Neural cell (in vitro differentiated cells): ENCODE measurements at regions not wholly inside any gene's neighbourhood (a gene's known extent, or its start where the extent isn't known, plus 50 kb on each side); places are given as distances from the start of the nearest gene placed in this dataset.

Experiments
- H2AFZ ChIP-seq: fragments of 200-600, 300-800 bp; sonication (generic), shearing (Covaris generic); 2 replicates; pipeline ENCODE4 v1.6.0; 2014; ENCODE audit warnings: low read depth, mild to moderate bottlenecking, antibody characterized with exemption, low read length, moderate library complexity
- H3F3A ChIP-seq: fragments of 200-600 bp; shearing (Covaris generic); 2 replicates; pipeline ENCODE4 v1.6.1; 2016; ENCODE audit warnings: mild to moderate bottlenecking, moderate library complexity, mixed read lengths, antibody characterized with exemption, low read length; ENCODE audit not compliant: insufficient read depth, poor library complexity, severe bottlenecking
- H3K27ac ChIP-seq: fragments of 200-600, 300-800 bp; sonication (generic), shearing (Covaris generic); 2 replicates; pipeline ENCODE4 v1.5.1; 2014; ENCODE audit warnings: mild to moderate bottlenecking, low read length, moderate library complexity
- H3K27me3 ChIP-seq: fragments of 300-800, 200-600 bp; sonication (generic), shearing (Covaris generic); 2 replicates; pipeline ENCODE4 v1.6.0; 2014; ENCODE audit warnings: mild to moderate bottlenecking, low read depth, low read length, moderate library complexity; ENCODE audit not compliant: insufficient read depth
- H3K36me3 ChIP-seq: fragments of 300-800, 200-600 bp; sonication (generic), shearing (Covaris generic); 2 replicates; pipeline ENCODE4 v1.5.1; 2014; ENCODE audit warnings: mild to moderate bottlenecking, antibody characterized with exemption, low read length, moderate library complexity; ENCODE audit not compliant: insufficient read depth
- H3K4me2 ChIP-seq: fragments of 300-800, 200-600 bp; sonication (generic), shearing (Covaris generic); 2 replicates; pipeline ENCODE4 v1.6.0; 2014; ENCODE audit warnings: mild to moderate bottlenecking, low read length
- H3K4me3 ChIP-seq: fragments of 300-800, 200-600 bp; sonication (generic), shearing (Covaris generic); 2 replicates; pipeline ENCODE4 v1.5.1; 2014; ENCODE audit warnings: mild to moderate bottlenecking, low read length, moderate library complexity
- H3K79me2 ChIP-seq: fragments of 200-600 bp; shearing (Covaris generic); replicated peaks from 2 replicates; pipeline ENCODE4 v1.6.0; 2014; ENCODE audit warnings: mild to moderate bottlenecking, low read length, moderate library complexity; ENCODE audit not compliant: insufficient read depth
- H3K9ac ChIP-seq: fragments of 300-800, 200-600 bp; sonication (generic), shearing (Covaris generic); 2 replicates; pipeline ENCODE4 v1.6.1; 2016; ENCODE audit warnings: mild to moderate bottlenecking, low read length, mixed read lengths
- H3K9me2 ChIP-seq: fragments of 200-600 bp; shearing (Covaris generic); 2 replicates; pipeline ENCODE4 v1.6.1; 2016; ENCODE audit warnings: mild to moderate bottlenecking, low read length, mixed read lengths; ENCODE audit not compliant: insufficient read depth
- H3K9me3 ChIP-seq: fragments of 200-600, 300-800 bp; sonication (generic), shearing (Covaris generic); 2 replicates; pipeline ENCODE4 v1.6.1; 2016; ENCODE audit warnings: mild to moderate bottlenecking, mixed run types, low read length, moderate library complexity, mixed read lengths
- H4K20me1 ChIP-seq: fragments of 200-600 bp; shearing (Covaris generic); 2 replicates; pipeline ENCODE4 v1.6.1; 2016; ENCODE audit warnings: mild to moderate bottlenecking, mixed run types; ENCODE audit not compliant: insufficient read depth
- EP300 ChIP-seq: fragments of 450-650 bp; conservative IDR thresholded peaks from 2 replicates; pipeline ENCODE4 v1.6.1; 2014; ENCODE audit warnings: antibody characterized with exemption, mild to moderate bottlenecking, moderate library complexity; ENCODE audit not compliant: poor library complexity, severe bottlenecking
- EZH2 ChIP-seq: fragments of 200-600, 300-800 bp; shearing (Covaris generic), sonication (generic); IDR thresholded peaks from 2 replicates; pipeline ENCODE4 v1.6.1; 2014; ENCODE audit warnings: antibody characterized with exemption, low read length, borderline replicate concordance, mild to moderate bottlenecking; ENCODE audit not compliant: insufficient read depth, poor library complexity, severe bottlenecking
- MXI1 ChIP-seq: fragments of 450-650 bp; conservative IDR thresholded peaks from 2 replicates; pipeline ENCODE4 v1.6.1; 2014; ENCODE audit warnings: antibody characterized with exemption, mild to moderate bottlenecking; ENCODE audit not compliant: poor library complexity, severe bottlenecking
- POLR2AphosphoS5 ChIP-seq: IDR thresholded peaks from 2 replicates; pipeline ENCODE4 v1.6.1; 2012
- RAD21 ChIP-seq: fragments of 450-650 bp; conservative IDR thresholded peaks from 2 replicates; pipeline ENCODE4 v1.6.1; 2014; ENCODE audit warnings: antibody characterized with exemption, mild to moderate bottlenecking, moderate library complexity
- SMC3 ChIP-seq: fragments of 450-650 bp; conservative IDR thresholded peaks from 2 replicates; pipeline ENCODE4 v1.6.1; 2014; ENCODE audit warnings: antibody characterized with exemption, mild to moderate bottlenecking, moderate library complexity; ENCODE audit not compliant: poor library complexity
- TAF1 ChIP-seq: IDR thresholded peaks from 2 replicates; pipeline ENCODE4 v1.6.1; 2012; ENCODE audit warnings: low read depth
- TF ChIP-seq, protein P1 (sequence below): fragments of 450-650 bp; IDR thresholded peaks from 2 replicates; pipeline ENCODE4 v1.5.1; 2014; ENCODE audit warnings: antibody characterized with exemption, mild to moderate bottlenecking, moderate library complexity; ENCODE audit not compliant: poor library complexity, severe bottlenecking
- TF ChIP-seq, protein P2 (sequence below): IDR thresholded peaks from 2 replicates; pipeline ENCODE4 v1.6.1; 2012; ENCODE audit warnings: borderline replicate concordance

DNA sequence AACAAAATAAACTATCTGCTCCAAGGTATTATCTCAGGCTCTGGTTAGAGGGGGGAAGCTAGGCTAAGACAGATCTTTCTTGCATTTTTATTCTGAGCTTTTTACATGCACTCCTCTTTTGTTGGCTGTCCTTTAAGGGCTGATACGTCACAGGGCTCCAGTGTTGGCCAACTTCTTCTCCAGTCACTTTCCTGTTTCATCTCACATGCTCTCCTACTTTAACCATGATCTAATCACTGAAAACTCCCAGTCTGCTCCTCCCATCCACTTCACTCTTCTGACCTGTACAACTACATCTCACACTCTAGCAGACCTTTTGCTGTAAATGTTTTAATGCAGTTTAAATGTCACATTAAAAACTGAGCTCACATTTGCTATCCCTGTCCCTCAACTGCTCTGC, 510.0 kb upstream of the KLF12 start (continued):
- TF ChIP-seq, protein P1, sequence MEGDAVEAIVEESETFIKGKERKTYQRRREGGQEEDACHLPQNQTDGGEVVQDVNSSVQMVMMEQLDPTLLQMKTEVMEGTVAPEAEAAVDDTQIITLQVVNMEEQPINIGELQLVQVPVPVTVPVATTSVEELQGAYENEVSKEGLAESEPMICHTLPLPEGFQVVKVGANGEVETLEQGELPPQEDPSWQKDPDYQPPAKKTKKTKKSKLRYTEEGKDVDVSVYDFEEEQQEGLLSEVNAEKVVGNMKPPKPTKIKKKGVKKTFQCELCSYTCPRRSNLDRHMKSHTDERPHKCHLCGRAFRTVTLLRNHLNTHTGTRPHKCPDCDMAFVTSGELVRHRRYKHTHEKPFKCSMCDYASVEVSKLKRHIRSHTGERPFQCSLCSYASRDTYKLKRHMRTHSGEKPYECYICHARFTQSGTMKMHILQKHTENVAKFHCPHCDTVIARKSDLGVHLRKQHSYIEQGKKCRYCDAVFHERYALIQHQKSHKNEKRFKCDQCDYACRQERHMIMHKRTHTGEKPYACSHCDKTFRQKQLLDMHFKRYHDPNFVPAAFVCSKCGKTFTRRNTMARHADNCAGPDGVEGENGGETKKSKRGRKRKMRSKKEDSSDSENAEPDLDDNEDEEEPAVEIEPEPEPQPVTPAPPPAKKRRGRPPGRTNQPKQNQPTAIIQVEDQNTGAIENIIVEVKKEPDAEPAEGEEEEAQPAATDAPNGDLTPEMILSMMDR: no peak

DNA sequence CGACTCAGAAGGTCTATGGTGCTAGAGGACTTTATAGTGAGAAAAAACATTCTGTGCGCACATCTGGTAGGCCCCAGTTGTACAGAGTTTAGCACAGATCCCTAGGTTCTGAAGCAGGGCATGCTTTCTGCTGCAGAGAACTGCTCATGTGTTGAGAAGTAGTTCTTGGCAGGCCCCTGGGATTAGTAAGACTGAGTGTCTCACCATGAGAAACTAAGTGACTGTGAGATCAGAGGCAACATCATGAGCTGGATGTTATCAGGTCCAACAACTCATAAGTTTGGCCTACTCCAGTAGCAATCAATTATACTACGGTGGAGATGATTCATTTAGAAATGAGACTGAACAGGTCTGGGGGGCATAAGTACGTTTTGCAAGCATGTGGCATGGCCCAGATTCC, 507.4 kb upstream of the KLF12 start:
- no peaks in the 10 kb centered on the region for H3K27me3 ChIP-seq
- H3K9me3 ChIP-seq: no peaks in the 10 kb centered on the region
- no peak overlapping the region for H3K4me3 ChIP-seq
- H3K79me2 ChIP-seq: no peaks in the 10 kb centered on the region
- H4K20me1 ChIP-seq: no peaks in the 10 kb centered on the region
- H3K27ac ChIP-seq: no peak overlapping the region
- no peaks in the 10 kb centered on the region for H3F3A ChIP-seq
- H3K4me2 ChIP-seq: no peak overlapping the region
- no peak overlapping the region for H3K9ac ChIP-seq
- H2AFZ ChIP-seq: no peak overlapping the region
- H3K36me3 ChIP-seq: no peaks in the 10 kb centered on the region
- H3K9me2 ChIP-seq: no peaks in the 10 kb centered on the region
- TF ChIP-seq RAD21 (no peak), EP300 (no peak), POLR2AphosphoS5 (no peak)

DNA sequence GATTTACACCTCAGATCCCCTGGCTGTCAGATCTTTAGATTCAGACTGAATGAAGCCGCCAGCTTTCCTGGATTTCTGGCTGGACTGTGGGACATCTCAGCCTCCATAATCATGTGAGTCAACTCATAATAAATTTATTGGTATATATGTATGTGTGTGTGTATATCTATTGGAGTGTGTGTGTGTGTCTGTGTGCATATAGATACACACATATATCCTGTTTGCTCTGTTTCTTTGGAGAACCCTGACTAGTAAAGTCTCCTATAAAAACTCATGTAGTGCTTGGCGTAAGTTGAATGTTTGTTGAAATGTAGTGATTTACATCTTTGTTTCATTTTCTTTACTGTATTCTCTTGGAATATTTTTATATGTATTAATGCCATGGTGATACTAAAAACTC, 499.5 kb upstream of the KLF12 start:
- no peaks in the 10 kb centered on the region for H3K36me3 ChIP-seq
- H3K27me3 ChIP-seq: no peaks in the 10 kb centered on the region
- H3K27ac ChIP-seq: no peak overlapping the region
- no peak overlapping the region for H3K9ac ChIP-seq
- no peaks in the 10 kb centered on the region for H4K20me1 ChIP-seq
- no peaks in the 10 kb centered on the region for H3F3A ChIP-seq
- no peak overlapping the region for H3K4me2 ChIP-seq
- H3K4me3 ChIP-seq: no peak overlapping the region
- no peaks in the 10 kb centered on the region for H3K9me2 ChIP-seq
- H3K79me2 ChIP-seq: no peaks in the 10 kb centered on the region
- H3K9me3 ChIP-seq: no peaks in the 10 kb centered on the region
- H2AFZ ChIP-seq: no peak overlapping the region
- TF ChIP-seq, protein P1: no peak
- TF ChIP-seq SMC3: no peak
- TF ChIP-seq RAD21: no peak
- TF ChIP-seq MXI1: no peak
- no peak for TF ChIP-seq EP300

DNA sequence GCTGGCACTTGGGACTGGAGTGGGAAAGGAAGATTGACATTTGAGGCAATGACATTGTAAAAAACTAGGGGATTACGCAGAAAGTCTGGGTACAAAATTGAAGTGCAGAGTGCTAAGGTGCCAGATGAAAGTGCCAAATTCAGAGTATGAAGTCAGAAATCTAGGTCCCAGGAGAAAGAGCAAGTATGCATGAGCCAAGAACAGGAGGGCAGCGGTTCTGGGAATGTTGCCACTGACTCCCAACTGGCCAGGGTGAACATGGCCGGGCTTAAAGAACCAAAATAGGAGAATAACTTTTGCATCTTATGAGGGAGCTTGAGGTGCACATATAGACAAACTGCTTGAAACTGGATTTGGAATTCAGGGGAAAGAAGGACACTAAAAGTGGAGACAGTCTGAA, 495.8 kb upstream of the KLF12 start:
- Histone ChIP-seq H3K4me3 (no peak overlapping the region), H3K9ac (no peak overlapping the region), H3K27ac (no peak overlapping the region), H3K9me3 (no peaks in the 10 kb centered on the region), H3K36me3 (no peaks in the 10 kb centered on the region), H3F3A (no peaks in the 10 kb centered on the region), H3K27me3 (no peaks in the 10 kb centered on the region), H3K79me2 (no peaks in the 10 kb centered on the region), H3K4me2 (no peak overlapping the region), H2AFZ (no peak overlapping the region), H4K20me1 (no peaks in the 10 kb centered on the region), H3K9me2 (no peaks in the 10 kb centered on the region)
- TF ChIP-seq MXI1 (no peak), RAD21 (no peak), EP300 (no peak), POLR2AphosphoS5 (no peak), EZH2 (no peak), TAF1 (no peak), SMC3 (no peak)
- TF ChIP-seq, protein P2, sequence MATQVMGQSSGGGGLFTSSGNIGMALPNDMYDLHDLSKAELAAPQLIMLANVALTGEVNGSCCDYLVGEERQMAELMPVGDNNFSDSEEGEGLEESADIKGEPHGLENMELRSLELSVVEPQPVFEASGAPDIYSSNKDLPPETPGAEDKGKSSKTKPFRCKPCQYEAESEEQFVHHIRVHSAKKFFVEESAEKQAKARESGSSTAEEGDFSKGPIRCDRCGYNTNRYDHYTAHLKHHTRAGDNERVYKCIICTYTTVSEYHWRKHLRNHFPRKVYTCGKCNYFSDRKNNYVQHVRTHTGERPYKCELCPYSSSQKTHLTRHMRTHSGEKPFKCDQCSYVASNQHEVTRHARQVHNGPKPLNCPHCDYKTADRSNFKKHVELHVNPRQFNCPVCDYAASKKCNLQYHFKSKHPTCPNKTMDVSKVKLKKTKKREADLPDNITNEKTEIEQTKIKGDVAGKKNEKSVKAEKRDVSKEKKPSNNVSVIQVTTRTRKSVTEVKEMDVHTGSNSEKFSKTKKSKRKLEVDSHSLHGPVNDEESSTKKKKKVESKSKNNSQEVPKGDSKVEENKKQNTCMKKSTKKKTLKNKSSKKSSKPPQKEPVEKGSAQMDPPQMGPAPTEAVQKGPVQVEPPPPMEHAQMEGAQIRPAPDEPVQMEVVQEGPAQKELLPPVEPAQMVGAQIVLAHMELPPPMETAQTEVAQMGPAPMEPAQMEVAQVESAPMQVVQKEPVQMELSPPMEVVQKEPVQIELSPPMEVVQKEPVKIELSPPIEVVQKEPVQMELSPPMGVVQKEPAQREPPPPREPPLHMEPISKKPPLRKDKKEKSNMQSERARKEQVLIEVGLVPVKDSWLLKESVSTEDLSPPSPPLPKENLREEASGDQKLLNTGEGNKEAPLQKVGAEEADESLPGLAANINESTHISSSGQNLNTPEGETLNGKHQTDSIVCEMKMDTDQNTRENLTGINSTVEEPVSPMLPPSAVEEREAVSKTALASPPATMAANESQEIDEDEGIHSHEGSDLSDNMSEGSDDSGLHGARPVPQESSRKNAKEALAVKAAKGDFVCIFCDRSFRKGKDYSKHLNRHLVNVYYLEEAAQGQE: no peak
- TF ChIP-seq, protein P1: no peak
